Neuronal stem cell (in vitro differentiated cells): ENCODE measurements at regions not wholly inside any gene's neighbourhood (a gene's known extent, or its start where the extent isn't known, plus 50 kb on each side); places are given as distances from the start of the nearest gene placed in this dataset.

Experiments used
- DNase-seq: peaks from one replicate; pipeline ENCODE4 v3.0.0-alpha.2; 2013; ENCODE audit warnings: low spot score
- H2AFZ ChIP-seq: one replicate; pipeline ENCODE4 v1.6.1; 2013; ENCODE audit warnings: mild to moderate bottlenecking, low read length, inconsistent platforms
- H2AK5ac ChIP-seq: 2 replicates; pipeline ENCODE4 v1.6.1; 2013; ENCODE audit warnings: low read depth, mild to moderate bottlenecking, inconsistent platforms, low read length, moderate library complexity, mixed read lengths
- H2BK120ac ChIP-seq: 2 replicates; pipeline ENCODE4 v1.6.1; 2013; ENCODE audit warnings: low read depth, mild to moderate bottlenecking, inconsistent platforms, low read length, moderate library complexity, mixed read lengths
- H2BK12ac ChIP-seq: one replicate; pipeline ENCODE4 v1.6.1; 2013; ENCODE audit warnings: low read length, inconsistent platforms
- H2BK15ac ChIP-seq: 2 replicates; pipeline ENCODE4 v1.6.1; 2013; ENCODE audit warnings: mild to moderate bottlenecking, low read length, inconsistent platforms, mixed read lengths
- H2BK5ac ChIP-seq: one replicate; pipeline ENCODE4 v1.6.1; 2013; ENCODE audit warnings: inconsistent platforms, mild to moderate bottlenecking, low read length, moderate library complexity
- H3K14ac ChIP-seq: one replicate; pipeline ENCODE4 v1.6.1; 2013; ENCODE audit warnings: low read length, inconsistent platforms
- H3K18ac ChIP-seq: 2 replicates; pipeline ENCODE4 v1.6.1; 2013; ENCODE audit warnings: low read length, inconsistent platforms
- H3K23ac ChIP-seq: 2 replicates; pipeline ENCODE4 v1.6.1; 2013; ENCODE audit warnings: low read depth, mild to moderate bottlenecking, mixed read lengths, low read length, inconsistent platforms; ENCODE audit not compliant: poor library complexity
- H3K27ac ChIP-seq: replicated peaks from 3 replicates; pipeline ENCODE4 v1.5.1; 2013; ENCODE audit warnings: low read length, inconsistent platforms
- H3K27me3 ChIP-seq, 3 experiments: 2 replicates each; pipeline ENCODE4 v1.6.1; 2013; ENCODE audit warnings: low read length in 3 of 3, mild to moderate bottlenecking in 2 of 3, inconsistent platforms in 1 of 3, low read depth in 1 of 3, mixed read lengths in 1 of 3, moderate library complexity in 1 of 3; ENCODE audit not compliant: control insufficient read depth in 3 of 3, insufficient read depth in 3 of 3
- H3K36me3 ChIP-seq, 2 donors: replicated peaks in 1 of 2; 2 replicates each; pipeline ENCODE4 v1.6.1; 2013; ENCODE audit warnings: low read length in 2 of 2; ENCODE audit not compliant: control insufficient read depth in 2 of 2, insufficient read depth in 2 of 2
- H3K4ac ChIP-seq: 2 replicates; pipeline ENCODE4 v1.6.1; 2013; ENCODE audit warnings: inconsistent platforms, mild to moderate bottlenecking, low read length, moderate library complexity
- H3K4me1 ChIP-seq, 2 donors: 1 replicate in 1 of 2; 2 replicates in 1 of 2; pipeline ENCODE4 v1.6.1; 2013; ENCODE audit warnings: low read length in 2 of 2, low read depth in 1 of 2; ENCODE audit not compliant: control insufficient read depth in 2 of 2, insufficient read depth in 1 of 2
- H3K4me2 ChIP-seq: one replicate; pipeline ENCODE4 v1.6.1; 2013; ENCODE audit warnings: mild to moderate bottlenecking, low read length, inconsistent platforms; ENCODE audit not compliant: insufficient read depth, poor library complexity, severe bottlenecking
- H3K4me3 ChIP-seq, 2 donors: 2 replicates each; pipeline ENCODE4 v1.5.1; 2013; ENCODE audit warnings: low read length in 2 of 2, mild to moderate bottlenecking in 2 of 2, inconsistent platforms in 1 of 2, moderate library complexity in 1 of 2
- H3K79me1 ChIP-seq: one replicate; pipeline ENCODE4 v1.6.1; 2013; ENCODE audit warnings: low read depth, mild to moderate bottlenecking, inconsistent platforms, low read length, moderate library complexity
- H3K9ac ChIP-seq: one replicate; pipeline ENCODE4 v1.6.1; 2013; ENCODE audit warnings: mild to moderate bottlenecking, low read depth, low read length, inconsistent platforms; ENCODE audit not compliant: poor library complexity
- H3K9me3 ChIP-seq, 2 donors: replicated peaks in 1 of 2; 2 replicates each; pipeline versions ENCODE3 to v1.6.1; 2013; ENCODE audit warnings: low read length in 2 of 2, mild to moderate bottlenecking in 2 of 2, inconsistent platforms in 1 of 2, low read depth in 1 of 2, mixed read lengths in 1 of 2, moderate library complexity in 1 of 2; ENCODE audit not compliant: control insufficient read depth in 2 of 2, insufficient read depth in 1 of 2
- H4K8ac ChIP-seq: one replicate; pipeline ENCODE4 v1.6.1; 2013; ENCODE audit warnings: low read depth, mild to moderate bottlenecking, inconsistent platforms, low read length, moderate library complexity
- H4K91ac ChIP-seq: one replicate; pipeline ENCODE4 v1.6.1; 2013; ENCODE audit warnings: low read length, low read depth, mild to moderate bottlenecking, inconsistent platforms; ENCODE audit not compliant: poor library complexity
- WGBS, 2 donors: extraction: QIAGEN DNeasy Blood & Tissue Kit; methylation state at CpG; one replicate each; pipeline ENCODE4 v1.1.7; 2013; ENCODE audit warnings: missing lambda C conversion rate in 2 of 2, mixed read lengths in 1 of 2; ENCODE audit not compliant: insufficient read length in 2 of 2, insufficient replicate concordance in 1 of 2; ENCODE audit errors: extremely low coverage in 2 of 2; 5-methylcytosine and 5-hydroxymethylcytosine counted together

GRCh38 chr18:29862824-29863223 is 1179.7 kb downstream of the DSC3 start:
- Histone ChIP-seq H3K4me3 (no peak overlapping the region), H3K27me3 (no peaks in the 10 kb centered on the region), H3K79me1 (no peaks in the 10 kb centered on the region), H3K27ac (no peak overlapping the region), H3K36me3 (no peaks in the 10 kb centered on the region), H3K9me3 (no peaks in the 10 kb centered on the region), H3K9ac (no peak overlapping the region), H3K4ac (no peak overlapping the region), H2BK15ac (no peak overlapping the region), H4K91ac (no peak overlapping the region), H3K14ac (no peak overlapping the region), H2BK5ac (no peak overlapping the region), H3K4me1 (no peaks in the 10 kb centered on the region), H3K18ac (no peak overlapping the region), H3K23ac (no peak overlapping the region), H2BK120ac (no peak overlapping the region), H2AFZ (no peak overlapping the region), H2BK12ac (no peak overlapping the region), H3K4me2 (no peak overlapping the region), H2AK5ac (no peak overlapping the region), H4K8ac (no peak overlapping the region)
- no peak for DNase-seq
- WGBS, 2 donors, result no CpG with 5 or more reads among the region's 1 CpG

- no peak overlapping the region for H4K8ac ChIP-seq
- no peaks in the 10 kb centered on the region for H3K36me3 ChIP-seq
- no peaks in the 10 kb centered on the region for H3K4me1 ChIP-seq
- no peak overlapping the region for H3K4ac ChIP-seq
- H3K79me1 ChIP-seq, result no peaks in the 10 kb centered on the region
- no peak overlapping the region for H3K9ac ChIP-seq
- H3K27ac ChIP-seq, result no peak overlapping the region
- no peak overlapping the region for H4K91ac ChIP-seq
- H2BK12ac ChIP-seq, result no peak overlapping the region
- H2AK5ac ChIP-seq, result no peak overlapping the region
- H2AFZ ChIP-seq, result no peak overlapping the region
- no peak overlapping the region for H3K4me3 ChIP-seq
- no peak overlapping the region for H3K23ac ChIP-seq
- H2BK120ac ChIP-seq, result no peak overlapping the region
- no peak overlapping the region for H3K18ac ChIP-seq
- no CpG with 5 or more reads among the region's 1 CpG for WGBS, 2 donors
- H3K27me3 ChIP-seq, result no peaks in the 10 kb centered on the region
- H3K14ac ChIP-seq, result no peak overlapping the region
- DNase-seq, result no peak
- no peak overlapping the region for H2BK15ac ChIP-seq
- no peak overlapping the region for H2BK5ac ChIP-seq
- no peaks in the 10 kb centered on the region for H3K9me3 ChIP-seq
- no peak overlapping the region for H3K4me2 ChIP-seq
These were observed 1186.9 kb downstream of the DSC3 start for GRCh38 chr18:29855637-29856036.

GRCh38 chr18:29853126-29853525 is 1189.4 kb downstream of the DSC3 start:
- H3K27ac ChIP-seq, result no peak overlapping the region
- no peak overlapping the region for H3K9ac ChIP-seq
- no peak overlapping the region for H3K14ac ChIP-seq
- no peak overlapping the region for H2BK5ac ChIP-seq
- DNase-seq, result no peak
- no peaks in the 10 kb centered on the region for H3K27me3 ChIP-seq
- no peaks in the 10 kb centered on the region for H3K36me3 ChIP-seq
- H3K4ac ChIP-seq, result no peak overlapping the region
- H3K18ac ChIP-seq, result no peak overlapping the region
- no peak overlapping the region for H2BK15ac ChIP-seq
- H3K4me2 ChIP-seq, result no peak overlapping the region
- no peak overlapping the region for H2AFZ ChIP-seq
- H2AK5ac ChIP-seq, result no peak overlapping the region
- no peak overlapping the region for H2BK12ac ChIP-seq
- H4K91ac ChIP-seq, result no peak overlapping the region
- no peaks in the 10 kb centered on the region for H3K79me1 ChIP-seq
- no peaks in the 10 kb centered on the region for H3K4me1 ChIP-seq
- H3K4me3 ChIP-seq, result no peak overlapping the region
- no peak overlapping the region for H3K23ac ChIP-seq
- H4K8ac ChIP-seq, result no peak overlapping the region
- H2BK120ac ChIP-seq, result no peak overlapping the region
- no peaks in the 10 kb centered on the region for H3K9me3 ChIP-seq

- Histone ChIP-seq H3K14ac (no peak overlapping the region), H2AFZ (no peak overlapping the region), H3K4me1 (no peaks in the 10 kb centered on the region), H3K4ac (no peak overlapping the region), H3K4me3 (no peak overlapping the region), H3K9ac (no peak overlapping the region), H3K18ac (no peak overlapping the region), H3K27me3 (no peaks in the 10 kb centered on the region), H3K36me3 (no peaks in the 10 kb centered on the region), H2BK5ac (no peak overlapping the region), H3K79me1 (no peaks in the 10 kb centered on the region), H4K8ac (no peak overlapping the region), H3K27ac (no peak overlapping the region), H4K91ac (no peak overlapping the region), H3K23ac (no peak overlapping the region), H2AK5ac (no peak overlapping the region), H2BK120ac (no peak overlapping the region), H3K9me3 (no peaks in the 10 kb centered on the region), H2BK15ac (no peak overlapping the region), H3K4me2 (no peak overlapping the region), H2BK12ac (no peak overlapping the region)
- no peak for DNase-seq
- WGBS, 2 donors, result no CpG with 5 or more reads among the region's 1 CpG
These were observed 1193.4 kb downstream of the DSC3 start for GRCh38 chr18:29849144-29849543.
